DMS79 treated with DMSO at 0.1 percent for 48 hours (cell line): ENCODE measurements at regions not wholly inside any gene's neighbourhood (a gene's known extent, or its start where the extent isn't known, plus 50 kb on each side); places are given as distances from the start of the nearest gene placed in this dataset.
"Not testable (repeated sequence)": the region's sequence is repeated elsewhere in the genome, so short reads cannot be mapped to it uniquely, and the experiment has no call there.

Experiments
- DNase-seq: peaks from one replicate; lab custom pipeline; 2025; lab: John Stamatoyannopoulos, UW

DNA sequence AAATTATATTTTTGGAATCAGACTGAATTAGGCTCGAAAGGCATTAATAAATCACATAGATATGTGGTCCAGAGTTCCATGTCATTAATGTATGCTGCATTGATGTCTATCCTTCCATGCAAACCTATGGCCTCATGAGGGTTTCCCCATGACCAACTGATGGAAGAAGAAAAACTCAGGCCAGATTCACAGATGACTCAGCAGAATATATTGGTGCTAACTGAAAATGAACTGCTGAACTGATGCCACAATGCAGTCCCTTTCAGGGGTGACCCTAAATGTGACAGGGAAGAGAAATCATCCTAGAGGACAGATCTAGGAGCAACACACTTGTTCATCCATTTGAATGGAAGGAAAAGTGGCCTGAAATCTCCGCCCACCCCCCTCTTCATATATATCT is 110.5 kb upstream of the KCND3 start:
- DNase-seq, result no peak

GRCh38 chr1:112105557-112105956 is 116.1 kb upstream of the KCND3 start:
- DNase-seq, result no peak

GRCh38 chr1:112110031-112110430 is 120.6 kb upstream of the KCND3 start:
- DNase-seq, result peak; percentile 61

GRCh38 chr1:112111734-112112133 is 122.3 kb upstream of the KCND3 start:
- DNase-seq, result no peak

GRCh38 chr1:112114540-112114939 is 125.1 kb upstream of the KCND3 start:
- no peak for DNase-seq

GRCh38 chr1:112126598-112126997 is 137.1 kb upstream of the KCND3 start:
- no peak for DNase-seq

DNA sequence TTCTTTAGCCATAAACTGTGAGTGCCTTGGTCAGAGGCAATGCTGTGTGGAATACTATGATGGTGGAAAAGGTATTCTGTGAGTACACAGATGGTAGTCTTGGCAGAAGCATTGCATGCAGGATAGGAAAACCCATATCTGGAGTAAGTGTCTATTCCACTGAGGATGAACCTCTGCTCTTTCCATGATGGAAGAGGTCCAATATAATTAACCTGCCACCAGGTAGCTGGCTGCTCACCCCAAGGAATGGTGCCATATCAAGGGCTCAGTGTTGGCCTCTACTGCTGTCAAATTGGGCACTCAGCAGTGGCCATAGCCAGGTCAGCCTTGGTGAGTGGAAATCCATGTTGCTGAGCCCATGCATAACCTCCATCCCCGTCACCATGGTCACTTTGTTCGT is 138.1 kb upstream of the KCND3 start:
- not testable (repeated sequence) for DNase-seq

DNA sequence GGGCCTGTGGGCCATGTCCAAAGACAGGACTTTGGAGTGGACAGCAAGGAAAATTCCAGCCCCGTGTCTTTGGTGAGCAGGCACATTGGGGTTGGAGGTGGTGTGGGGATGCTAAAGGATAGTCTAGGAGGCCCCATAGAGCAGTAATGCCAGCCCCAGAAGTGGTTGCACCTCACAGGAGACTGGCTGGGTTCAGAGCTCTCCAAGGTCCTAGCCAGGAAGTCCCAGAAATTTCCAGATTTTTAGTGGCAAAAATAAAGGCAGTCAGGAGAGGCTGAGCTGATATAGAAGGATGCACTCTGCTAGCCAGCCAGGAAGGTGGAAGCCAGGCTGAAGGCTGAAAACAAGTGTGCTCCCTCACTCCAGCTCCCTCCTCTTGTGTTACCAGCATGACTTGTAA is 144.0 kb upstream of the KCND3 start:
- DNase-seq, result no peak

DNA sequence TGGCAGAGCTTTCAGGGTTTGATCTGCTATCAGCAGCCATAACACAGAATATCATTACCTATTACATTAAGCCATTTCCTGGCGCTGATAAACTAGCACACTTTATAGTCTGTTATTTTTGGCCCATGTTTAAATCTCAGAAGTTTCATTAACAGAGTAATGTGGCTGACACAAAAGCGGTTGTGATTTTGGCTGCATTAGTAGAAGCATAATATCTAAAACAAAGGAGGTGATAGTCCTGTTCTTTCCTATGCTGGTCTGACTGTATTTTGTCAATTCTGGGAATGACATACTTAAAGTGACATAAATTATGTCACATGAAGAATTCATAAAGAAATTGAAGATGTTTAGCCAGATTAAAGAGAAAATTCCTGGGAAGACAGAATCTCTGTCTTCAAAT is 151.3 kb upstream of the KCND3 start:
- DNase-seq, result no peak

DNA sequence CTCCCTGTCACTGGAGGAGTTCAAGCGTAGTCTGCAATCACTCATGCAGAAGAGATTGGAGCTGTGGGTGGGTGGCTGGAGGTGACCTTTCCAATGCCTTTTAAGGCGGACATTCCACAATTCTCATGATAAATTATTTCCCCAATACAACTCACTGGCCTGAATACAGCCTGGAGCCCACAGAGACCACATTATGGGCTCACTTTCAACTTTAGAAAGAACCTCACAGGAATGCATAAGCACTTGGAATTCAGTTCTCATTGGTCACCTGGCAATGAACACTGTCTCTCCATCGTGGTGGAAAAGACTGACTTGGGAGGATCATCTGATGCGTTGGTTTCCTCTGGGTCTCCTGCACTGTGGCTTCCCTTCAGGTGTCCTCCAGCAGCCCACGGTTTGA is 151.8 kb upstream of the KCND3 start:
- DNase-seq, result no peak

GRCh38 chr1:112141923-112142322 is 152.5 kb upstream of the KCND3 start:
- DNase-seq, result no peak

- no peak for DNase-seq
Observed at GRCh38 chr1:112143871-112144441, 154.5 kb upstream of the KCND3 start.

- DNase-seq, result no peak
Observed at GRCh38 chr1:112144733-112145426, 155.4 kb upstream of the KCND3 start.

DNA sequence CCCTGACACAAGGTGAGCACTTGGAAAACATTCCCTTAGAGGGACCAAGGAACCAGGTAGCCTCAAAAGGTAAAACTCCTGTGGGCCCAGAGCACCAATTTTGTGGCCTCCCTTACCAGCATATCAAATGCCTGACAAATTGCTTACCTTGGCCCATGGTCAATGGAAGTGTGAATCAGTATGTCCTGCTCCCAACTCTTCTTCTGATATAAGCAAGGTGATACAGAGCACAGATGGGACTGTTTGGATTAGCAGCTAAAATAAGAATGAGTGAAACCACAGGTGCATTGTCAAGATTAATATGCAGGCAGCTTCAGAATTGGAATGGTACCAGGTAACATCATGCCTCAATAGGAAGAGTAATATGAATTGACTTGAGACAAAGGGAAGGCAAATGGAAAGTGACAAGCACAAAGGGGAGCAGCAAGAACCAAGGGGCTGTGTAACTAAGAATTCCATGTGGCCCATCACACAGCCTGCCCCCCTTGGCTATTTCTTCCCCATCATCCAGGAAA is 156.8 kb upstream of the KCND3 start:
- DNase-seq, result peak; percentile 2

- not testable (repeated sequence) for DNase-seq
Observed at GRCh38 chr1:112160214-112160613, 170.7 kb upstream of the KCND3 start.

GRCh38 chr1:112165375-112165774 is 175.9 kb upstream of the KCND3 start:
- DNase-seq, result no peak

DNA sequence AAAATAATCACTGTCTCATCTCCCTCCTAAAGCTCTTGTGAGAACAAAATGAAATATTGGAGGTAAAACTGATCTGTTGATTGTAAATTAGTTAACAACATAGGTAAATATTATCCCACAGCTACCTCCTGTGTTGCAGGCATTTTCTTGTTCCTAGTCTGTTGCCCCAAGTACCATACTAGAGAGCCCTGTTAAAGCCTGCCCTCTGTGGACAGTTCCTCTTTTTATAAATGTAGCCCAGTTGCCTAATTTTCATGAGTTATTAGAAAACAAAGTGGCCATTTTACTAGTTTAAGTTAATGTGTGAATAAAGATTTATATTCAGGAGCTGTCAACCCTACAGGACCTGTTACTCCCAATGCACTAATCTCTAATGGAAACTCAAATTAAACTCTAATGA is 180.0 kb upstream of the KCND3 start:
- no peak for DNase-seq

DNA sequence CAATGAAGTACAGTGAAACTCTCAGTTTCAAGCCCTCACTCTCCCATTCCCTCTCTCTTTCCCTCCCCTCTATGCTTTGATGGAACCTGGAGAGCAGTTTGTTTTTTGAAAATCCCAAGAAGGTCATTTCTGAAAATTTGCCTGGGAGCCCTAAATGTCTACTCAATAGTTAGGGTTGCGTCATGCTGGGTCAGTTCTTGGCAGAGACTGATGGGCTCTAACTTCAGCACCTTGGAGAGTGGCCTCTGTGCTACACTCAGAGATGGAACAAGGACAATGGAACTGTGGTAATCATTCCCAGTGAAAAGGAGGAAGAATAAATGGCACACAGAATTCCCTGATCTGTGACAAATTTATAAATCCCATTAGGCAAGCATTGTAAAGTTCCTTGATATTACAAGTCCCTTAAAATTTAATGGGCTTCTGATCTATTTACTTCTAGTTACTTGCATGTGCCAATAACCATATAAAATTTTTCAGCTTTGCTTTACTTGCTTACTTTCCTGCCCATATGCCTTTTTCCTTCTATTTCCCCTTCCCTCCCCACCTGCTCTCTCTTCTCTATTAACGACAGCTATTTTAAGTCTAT is 182.9 kb upstream of the KCND3 start:
- DNase-seq, result no peak

- DNase-seq, result no peak
Observed at GRCh38 chr1:112177314-112177713, 187.8 kb upstream of the KCND3 start.

GRCh38 chr1:112188611-112189010 is 199.1 kb upstream of the KCND3 start:
- no peak for DNase-seq

DNA sequence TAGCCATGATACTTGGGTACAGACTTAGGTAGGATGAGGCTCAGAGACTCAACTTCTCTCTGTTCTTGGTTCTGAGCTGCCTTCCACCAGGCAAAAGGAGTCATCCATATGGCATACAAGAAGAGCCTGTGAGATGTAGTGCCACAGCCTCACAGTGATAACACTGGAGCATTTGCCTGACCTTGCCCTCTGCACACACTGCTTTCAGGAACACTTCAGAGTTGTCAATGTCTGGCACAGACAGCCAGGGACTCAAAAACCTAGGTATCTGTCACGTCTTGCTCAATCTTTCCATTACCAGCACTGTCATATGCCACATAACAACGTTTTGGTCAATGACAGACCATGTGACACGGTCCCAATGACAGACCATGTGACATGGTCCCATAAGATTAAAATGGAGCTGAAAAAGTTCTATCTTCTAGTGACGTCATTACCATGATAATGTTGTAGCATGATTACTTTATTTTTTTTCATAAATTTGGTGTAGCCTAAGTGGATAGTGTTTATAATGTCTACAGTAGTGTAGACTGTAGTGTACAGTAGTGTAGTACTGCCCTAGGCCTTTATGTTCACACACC is 199.9 kb upstream of the CTTNBP2NL start:
- no peak for DNase-seq

- no peak for DNase-seq
Observed at GRCh38 chr1:112196731-112197130, 199.3 kb upstream of the CTTNBP2NL start.

DNA sequence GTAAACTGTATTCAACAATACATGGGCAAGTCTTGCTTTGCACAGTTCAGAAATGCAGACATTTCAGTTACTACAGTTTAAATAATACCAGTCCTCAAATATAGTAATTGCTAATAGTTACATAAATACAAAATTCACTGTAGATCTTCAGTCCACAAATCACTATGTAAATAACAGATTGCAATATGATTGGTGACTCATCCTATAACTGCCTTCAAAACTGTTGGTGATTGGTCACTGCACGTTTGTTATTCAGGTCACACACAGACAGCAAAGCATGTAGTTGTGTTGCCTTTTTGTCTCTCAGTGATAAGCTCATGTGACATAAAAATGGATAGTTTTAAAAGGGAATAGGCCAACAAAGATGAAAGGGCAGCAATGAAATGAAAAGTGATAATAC is 186.5 kb upstream of the CTTNBP2NL start:
- DNase-seq, result no peak
